Astrocyte (in vitro differentiated cells and primary cell): ENCODE measurements at regions not wholly inside any gene's neighbourhood (a gene's known extent, or its start where the extent isn't known, plus 50 kb on each side); places are given as distances from the start of the nearest gene placed in this dataset.
A peak's percentile ranks its signal among the peaks of the same experiment; 100 is the strongest.

Experiments
- DNase-seq: peaks from one replicate; pipeline ENCODE4 v3.0.0-alpha.2; 2010; ENCODE audit warnings: low read depth
- FAIRE-seq: peaks from 2 replicates; lab custom pipeline; 2011; peaks lifted over from hg19 to GRCh38; lab: Jason Lieb, UNC
- H2AFZ ChIP-seq: 2 replicates; pipeline ENCODE4 v1.6.0; 2012; ENCODE audit warnings: low read depth, low read length, inconsistent platforms
- H3K27ac ChIP-seq: 2 replicates; pipeline ENCODE4 v1.5.1; 2011; ENCODE audit warnings: low read depth, low read length, inconsistent platforms
- H3K27me3 ChIP-seq: 2 replicates; pipeline ENCODE4 v1.6.0; 2011; ENCODE audit warnings: low read length, inconsistent platforms; ENCODE audit not compliant: insufficient read depth
- H3K36me3 ChIP-seq: 2 replicates; pipeline ENCODE4 v1.5.1; 2011; ENCODE audit warnings: low read length, inconsistent platforms; ENCODE audit not compliant: insufficient read depth
- H3K4me1 ChIP-seq: 2 replicates; pipeline ENCODE4 v1.5.1; 2011; ENCODE audit warnings: low read length, inconsistent platforms; ENCODE audit not compliant: insufficient read depth
- H3K4me2 ChIP-seq: 2 replicates; pipeline ENCODE4 v1.6.0; 2012; ENCODE audit warnings: low read length, inconsistent platforms
- H3K4me3 ChIP-seq: 2 replicates; pipeline ENCODE4 v1.5.1; 2011; ENCODE audit warnings: low read depth, mild to moderate bottlenecking, low read length, inconsistent platforms; ENCODE audit not compliant: insufficient read depth
- H3K79me2 ChIP-seq: 2 replicates; pipeline ENCODE4 v1.6.0; 2012; ENCODE audit warnings: mild to moderate bottlenecking, low read length, inconsistent platforms; ENCODE audit not compliant: insufficient read depth
- H3K9ac ChIP-seq: 2 replicates; pipeline ENCODE4 v1.6.0; 2012; ENCODE audit warnings: mild to moderate bottlenecking, low read length, inconsistent platforms
- H3K9me3 ChIP-seq: 2 replicates; pipeline ENCODE4 v1.5.1; 2012; ENCODE audit warnings: low read depth, mild to moderate bottlenecking, low read length, inconsistent platforms; ENCODE audit not compliant: insufficient read depth
- H4K20me1 ChIP-seq: 2 replicates; pipeline ENCODE4 v1.6.0; 2012; ENCODE audit warnings: low read length, inconsistent platforms; ENCODE audit not compliant: insufficient read depth
- H3K27ac Mint-ChIP-seq: one replicate; pipeline ENCODE4 v1.8.0; 2021; ENCODE audit warnings: mild to moderate bottlenecking, mixed read lengths; ENCODE audit not compliant: unreplicated experiment
- H3K27me3 Mint-ChIP-seq: one replicate; pipeline ENCODE4 v1.8.0; 2021; ENCODE audit warnings: low read depth, mixed read lengths; ENCODE audit not compliant: unreplicated experiment
- H3K36me3 Mint-ChIP-seq: one replicate; pipeline ENCODE4 v1.8.0; 2021; ENCODE audit warnings: low read depth, mixed read lengths; ENCODE audit not compliant: unreplicated experiment
- H3K4me1 Mint-ChIP-seq: one replicate; pipeline ENCODE4 v1.8.0; 2021; ENCODE audit warnings: low read depth, mixed read lengths; ENCODE audit not compliant: unreplicated experiment
- H3K4me3 Mint-ChIP-seq: one replicate; pipeline ENCODE4 v1.8.0; 2021; ENCODE audit warnings: mild to moderate bottlenecking, moderate library complexity, mixed read lengths; ENCODE audit not compliant: unreplicated experiment
- H3K9me3 Mint-ChIP-seq: one replicate; pipeline ENCODE4 v1.8.0; 2021; ENCODE audit warnings: mild to moderate bottlenecking, mixed read lengths; ENCODE audit not compliant: unreplicated experiment
- CTCF ChIP-seq: IDR thresholded peaks from 2 replicates; pipeline ENCODE4 v1.5.1; 2011; ENCODE audit warnings: low read depth, mild to moderate bottlenecking, inconsistent platforms, low read length, moderate library complexity; ENCODE audit not compliant: insufficient read depth
- EZH2 ChIP-seq: IDR thresholded peaks from 2 replicates; pipeline ENCODE4 v1.6.1; 2012; ENCODE audit warnings: mild to moderate bottlenecking, low read length, inconsistent platforms; ENCODE audit not compliant: insufficient read depth

- DNase-seq (peak; percentile 16), FAIRE-seq (no peak)
- Histone ChIP-seq H3K27ac (no peak overlapping the region), H3K9ac (no peak overlapping the region), H3K9me3 (no peaks in the 10 kb centered on the region), H3K27me3 (no peaks in the 10 kb centered on the region), H4K20me1 (no peaks in the 10 kb centered on the region), H3K4me3 (no peak overlapping the region), H3K79me2 (no peaks in the 10 kb centered on the region), H2AFZ (no peak overlapping the region), H3K36me3 (no peaks in the 10 kb centered on the region), H3K4me2 (no peak overlapping the region), H3K4me1 (no peaks in the 10 kb centered on the region)
- no peaks in the 10 kb centered on the region for H3K27me3 Mint-ChIP-seq
- H3K36me3 Mint-ChIP-seq, result no peaks in the 10 kb centered on the region
- no peak overlapping the region for H3K27ac Mint-ChIP-seq
- peaks cover 12% of the 10 kb centered on the region for H3K4me1 Mint-ChIP-seq
- no peak overlapping the region for H3K4me3 Mint-ChIP-seq
- no peak for TF ChIP-seq EZH2
- TF ChIP-seq CTCF, result no peak
- no peaks in the 10 kb centered on the region for H3K9me3 Mint-ChIP-seq
Measured at GRCh38 chr5:99771296-99771695, 763.9 kb upstream of the FAM174A start.

GRCh38 chr5:99765011-99765410 lies 770.2 kb upstream of the FAM174A start:
- TF ChIP-seq CTCF (no peak), EZH2 (no peak)
- peaks cover 4% of the 10 kb centered on the region for H3K9me3 Mint-ChIP-seq
- Histone ChIP-seq H3K4me1 (no peaks in the 10 kb centered on the region), H3K27ac (no peak overlapping the region), H2AFZ (no peak overlapping the region), H4K20me1 (no peaks in the 10 kb centered on the region), H3K4me3 (no peak overlapping the region), H3K79me2 (no peaks in the 10 kb centered on the region), H3K27me3 (no peaks in the 10 kb centered on the region), H3K4me2 (no peak overlapping the region), H3K9ac (no peak overlapping the region), H3K36me3 (no peaks in the 10 kb centered on the region), H3K9me3 (no peaks in the 10 kb centered on the region)
- no peaks in the 10 kb centered on the region for H3K36me3 Mint-ChIP-seq
- FAIRE-seq (no peak), DNase-seq (no peak)
- no peak overlapping the region for H3K4me3 Mint-ChIP-seq
- H3K27ac Mint-ChIP-seq, result no peak overlapping the region
- H3K27me3 Mint-ChIP-seq, result no peaks in the 10 kb centered on the region
- peaks cover 2% of the 10 kb centered on the region for H3K4me1 Mint-ChIP-seq

- H3K4me3 Mint-ChIP-seq, result no peak overlapping the region
- no peaks in the 10 kb centered on the region for H3K36me3 Mint-ChIP-seq
- H3K27ac Mint-ChIP-seq, result no peak overlapping the region
Measured at GRCh38 chr5:99763021-99763774, 772.0 kb upstream of the FAM174A start.

More at GRCh38 chr5:99763021-99763774, 772.0 kb upstream of the FAM174A start:
- Histone ChIP-seq H4K20me1 (no peaks in the 10 kb centered on the region), H3K4me3 (no peak overlapping the region), H3K9ac (no peak overlapping the region), H3K4me1 (no peaks in the 10 kb centered on the region), H2AFZ (no peak overlapping the region), H3K27ac (no peak overlapping the region), H3K36me3 (no peaks in the 10 kb centered on the region), H3K4me2 (no peak overlapping the region), H3K79me2 (no peaks in the 10 kb centered on the region), H3K9me3 (no peaks in the 10 kb centered on the region), H3K27me3 (no peaks in the 10 kb centered on the region)
- Mint-ChIP-seq H3K9me3 (peaks cover 4% of the 10 kb centered on the region), H3K27me3 (no peaks in the 10 kb centered on the region), H3K4me1 (no peaks in the 10 kb centered on the region)
- TF ChIP-seq EZH2 (no peak), CTCF (no peak)
- DNase-seq, result no peak
- no peak for FAIRE-seq
